GM13977 (cell line): ENCODE measurements at regions not wholly inside any gene's neighbourhood (a gene's known extent, or its start where the extent isn't known, plus 50 kb on each side); places are given as distances from the start of the nearest gene placed in this dataset.

Experiments used
- DNase-seq: peaks from one replicate; pipeline ENCODE4 v3.0.0; 2012; ENCODE audit warnings: low spot score
- in situ Hi-C: fragments of 300-500 bp; cut with MboI; formaldehyde crosslinking; loops from one replicate; pipeline ENCODE4 v1.12.0; 2022; ENCODE audit warnings: low sequenced_read_pairs, low pct_unique_long_range_greater_than_20kb, mixed read lengths, inconsistent platforms; ENCODE audit not compliant: unreplicated experiment
- TF ChIP-seq, protein P1 (sequence below): IDR thresholded peaks from 2 replicates; pipeline ENCODE4 v1.5.1; 2012; ENCODE audit warnings: mild to moderate bottlenecking, control low read depth; ENCODE audit not compliant: insufficient read depth; ENCODE audit errors: extremely low read depth, missing control alignments

DNA sequence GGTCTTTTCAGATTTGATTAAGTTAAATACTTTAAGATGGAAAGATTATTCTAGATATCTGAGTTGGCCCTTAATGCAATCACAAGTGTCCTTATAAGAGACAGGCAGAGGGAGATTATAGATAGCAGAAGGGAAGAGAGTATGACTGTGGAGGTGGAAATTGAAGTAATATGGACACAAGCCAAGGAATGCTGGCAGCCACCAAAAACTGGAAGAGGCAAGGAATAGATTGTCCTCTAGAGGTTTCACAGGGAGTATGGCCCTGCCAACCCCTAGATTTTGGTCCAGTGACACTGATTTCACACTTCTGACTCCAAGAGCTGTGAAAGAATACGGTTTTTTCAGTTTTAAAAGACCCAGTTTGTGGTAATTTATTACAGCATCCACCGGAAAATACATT lies 1498.7 kb upstream of the CADM2 start:
- TF ChIP-seq, protein P1, sequence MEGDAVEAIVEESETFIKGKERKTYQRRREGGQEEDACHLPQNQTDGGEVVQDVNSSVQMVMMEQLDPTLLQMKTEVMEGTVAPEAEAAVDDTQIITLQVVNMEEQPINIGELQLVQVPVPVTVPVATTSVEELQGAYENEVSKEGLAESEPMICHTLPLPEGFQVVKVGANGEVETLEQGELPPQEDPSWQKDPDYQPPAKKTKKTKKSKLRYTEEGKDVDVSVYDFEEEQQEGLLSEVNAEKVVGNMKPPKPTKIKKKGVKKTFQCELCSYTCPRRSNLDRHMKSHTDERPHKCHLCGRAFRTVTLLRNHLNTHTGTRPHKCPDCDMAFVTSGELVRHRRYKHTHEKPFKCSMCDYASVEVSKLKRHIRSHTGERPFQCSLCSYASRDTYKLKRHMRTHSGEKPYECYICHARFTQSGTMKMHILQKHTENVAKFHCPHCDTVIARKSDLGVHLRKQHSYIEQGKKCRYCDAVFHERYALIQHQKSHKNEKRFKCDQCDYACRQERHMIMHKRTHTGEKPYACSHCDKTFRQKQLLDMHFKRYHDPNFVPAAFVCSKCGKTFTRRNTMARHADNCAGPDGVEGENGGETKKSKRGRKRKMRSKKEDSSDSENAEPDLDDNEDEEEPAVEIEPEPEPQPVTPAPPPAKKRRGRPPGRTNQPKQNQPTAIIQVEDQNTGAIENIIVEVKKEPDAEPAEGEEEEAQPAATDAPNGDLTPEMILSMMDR, result no peak
- DNase-seq, result no peak
- in situ Hi-C loops, result no loop called here

DNA sequence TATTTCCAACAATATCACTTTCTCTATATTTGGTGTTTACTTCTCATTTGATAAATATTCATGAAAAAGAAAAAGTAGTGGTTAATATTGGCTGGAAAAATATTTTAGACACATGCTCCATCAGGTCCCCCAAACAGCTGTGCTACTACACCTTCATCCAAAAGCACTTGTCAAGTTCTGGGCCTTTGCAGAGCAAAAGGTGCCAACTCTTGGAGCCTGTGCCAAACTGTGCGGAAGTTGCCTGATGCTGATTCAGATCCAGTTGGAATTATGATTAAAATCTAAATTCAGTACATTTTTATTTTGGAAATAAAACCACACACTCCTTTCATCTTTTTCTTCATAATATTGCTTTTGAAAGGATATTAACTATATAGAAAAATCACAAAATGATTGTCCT lies 1497.4 kb upstream of the CADM2 start:
- TF ChIP-seq, protein P1, result no peak
- in situ Hi-C loops, result no loop called here
- DNase-seq, result no peak

DNA sequence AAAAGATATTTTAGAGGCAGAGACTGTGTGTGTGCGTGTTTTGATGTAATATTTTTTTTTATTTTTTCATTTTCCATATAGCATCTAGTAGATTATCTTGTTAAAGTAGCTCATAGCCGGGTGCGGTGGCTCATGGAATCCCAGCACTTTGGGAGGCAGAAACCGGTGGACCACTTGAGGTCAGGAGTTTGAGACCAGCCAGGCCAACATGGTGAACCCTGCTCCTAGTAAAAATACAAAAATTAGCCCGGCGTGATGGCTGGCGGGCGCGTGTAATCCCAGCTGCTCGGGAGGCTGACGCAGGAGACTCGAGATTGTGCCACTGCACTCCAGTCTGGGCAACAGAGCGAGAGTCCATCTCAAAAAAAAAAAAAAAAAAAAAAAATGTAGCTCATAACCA lies 1481.2 kb upstream of the CADM2 start:
- no peak for DNase-seq
- in situ Hi-C loops, result no loop called here
- TF ChIP-seq, protein P1, result no peak

DNA sequence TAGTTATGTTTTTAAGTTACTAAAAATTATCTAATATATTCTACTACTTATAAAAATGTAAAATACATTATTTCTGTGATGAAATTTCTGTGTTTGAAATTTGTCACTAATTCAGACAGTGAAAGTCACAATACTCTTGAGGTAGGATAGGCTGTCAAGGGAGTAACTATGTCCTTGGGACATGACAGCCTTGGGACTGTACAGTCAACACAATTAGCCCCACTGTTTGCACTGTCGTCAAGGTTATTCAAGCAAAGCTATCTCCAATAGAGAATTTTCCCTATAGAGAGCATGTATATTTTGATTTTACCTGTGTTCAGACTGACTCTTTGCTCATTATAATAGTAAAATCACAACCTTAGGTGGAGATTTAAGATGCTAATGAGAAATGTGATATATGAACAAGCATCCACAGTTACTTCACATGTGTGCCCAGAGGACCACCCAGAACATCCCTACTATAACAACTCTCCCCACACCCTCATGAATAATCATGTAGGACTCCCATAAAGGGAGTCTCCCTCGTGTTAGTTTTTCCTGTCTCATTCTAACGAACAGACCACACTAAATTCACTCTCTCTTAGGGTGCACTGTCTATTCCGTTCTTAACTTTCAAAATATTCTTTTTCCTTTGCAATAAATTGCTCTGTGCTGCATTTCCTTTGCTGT lies 1476.3 kb upstream of the CADM2 start:
- in situ Hi-C loops, result no loop called here
- no peak for DNase-seq
- TF ChIP-seq, protein P1, result no peak

DNA sequence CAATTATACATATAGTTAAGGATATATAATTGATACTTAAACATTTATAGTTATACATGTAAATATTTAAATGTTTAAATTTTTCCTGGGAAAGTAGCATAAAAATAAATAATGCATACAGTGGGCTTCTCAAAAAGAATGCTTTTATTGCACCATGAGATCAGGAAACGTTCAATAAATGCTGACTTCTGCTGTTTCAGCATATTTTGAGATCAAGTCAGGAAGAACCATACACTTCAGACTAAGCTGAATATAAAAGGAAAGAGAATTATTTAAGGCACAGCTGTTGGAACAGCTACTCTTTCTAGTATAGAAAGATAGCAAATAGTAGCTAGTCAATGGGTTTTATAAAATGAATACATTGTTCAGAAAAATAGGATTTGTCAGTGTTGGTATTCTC lies 1462.3 kb upstream of the CADM2 start:
- DNase-seq, result no peak
- in situ Hi-C loops, result no loop called here
- TF ChIP-seq, protein P1, result no peak

DNA sequence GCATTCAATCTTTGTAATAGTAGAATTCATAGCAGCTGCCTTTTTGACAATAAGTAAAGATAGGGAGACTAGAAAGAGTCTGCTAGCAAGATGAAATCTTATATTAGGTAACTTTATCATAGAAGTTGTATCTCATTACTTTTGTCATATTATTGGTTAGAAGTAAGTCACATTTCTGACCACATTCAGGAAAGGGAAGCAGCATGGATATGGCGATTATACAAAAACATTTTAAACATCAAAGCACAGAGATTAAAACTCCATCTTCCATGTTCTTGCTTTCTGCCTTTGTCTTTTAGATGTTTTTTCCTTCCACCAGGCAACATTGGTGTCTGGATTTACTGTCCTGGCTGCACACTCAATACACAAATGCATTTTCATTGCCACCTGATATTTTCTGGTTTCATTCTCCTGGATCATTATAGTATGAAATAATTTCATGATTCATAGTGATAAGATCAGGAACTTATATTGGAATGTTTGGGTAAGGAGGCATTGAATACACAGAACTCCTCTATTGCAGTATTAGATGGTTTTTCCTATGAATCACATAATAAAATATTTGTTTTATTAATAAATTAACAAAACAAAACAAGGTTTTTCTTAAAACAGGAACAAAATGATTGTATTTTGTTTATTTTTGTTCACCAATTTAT lies 1460.3 kb upstream of the CADM2 start:
- no peak for DNase-seq
- in situ Hi-C loops, result no loop called here
- TF ChIP-seq, protein P1, result no peak

DNA sequence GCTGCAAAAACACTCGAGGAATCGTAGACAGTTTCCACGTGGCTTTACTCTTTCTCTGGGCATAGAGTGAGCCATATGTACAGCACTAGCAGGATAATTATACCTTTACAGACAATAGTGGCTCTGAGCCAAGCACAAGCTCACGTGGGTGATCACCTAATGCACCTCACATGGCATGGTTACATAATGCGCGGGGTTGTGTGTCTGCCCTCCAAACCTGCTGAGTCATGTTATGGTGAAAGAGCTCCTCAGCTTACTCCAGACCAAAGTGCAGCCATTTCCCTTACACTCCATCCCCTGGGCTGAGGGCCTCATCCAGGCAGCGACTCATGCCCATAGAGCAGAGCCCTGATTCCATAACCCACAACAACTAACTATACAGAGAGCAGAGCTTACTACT lies 1458.4 kb upstream of the CADM2 start:
- DNase-seq, result no peak
- in situ Hi-C loops, result no loop called here
- TF ChIP-seq, protein P1, result no peak
